ENCODE measurements at regions not wholly inside any gene's neighbourhood (a gene's known extent, or its start where the extent isn't known, plus 50 kb on each side); places are given as distances from the start of the nearest gene placed in this dataset.

DNA sequence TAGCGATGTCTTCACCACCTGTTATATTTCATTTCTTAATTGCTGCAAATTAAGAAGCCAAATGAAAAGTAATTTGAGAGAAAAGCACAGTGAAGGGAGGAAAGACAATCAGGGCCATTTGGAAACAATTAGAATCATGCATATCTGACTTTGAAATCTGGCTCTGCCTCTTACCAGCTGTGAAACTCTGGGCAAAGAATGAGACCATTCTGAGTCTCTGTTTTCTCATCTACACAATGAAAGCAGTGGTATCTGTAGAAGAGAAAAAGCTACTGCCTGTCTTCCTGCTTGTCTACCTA, 334.5 kb upstream of the CYRIA start:
- TF ChIP-seq YY1 (IDR thresholded peaks at IDR 0.05; ENCODE audit: insufficient read depth, insufficient read length) (no peak), ZNF274 (IDR thresholded peaks at IDR 0.05; ENCODE audit: low read depth, low read length) (no peak), SUZ12 (IDR thresholded peaks at IDR 0.05; ENCODE audit: extremely low read depth, insufficient read depth, insufficient read length) (no peak)

All from NT2/D1 (cell line).